H1 (cell line): ENCODE measurements at regions not wholly inside any gene's neighbourhood (a gene's known extent, or its start where the extent isn't known, plus 50 kb on each side); places are given as distances from the start of the nearest gene placed in this dataset.

ENCODE experiments used
- CHD1 ChIP-seq: IDR thresholded peaks from 2 replicates; pipeline ENCODE4 v1.6.1; 2012; ENCODE audit warnings: low read depth, low read length, improper control_type of control experiment
- POLR2AphosphoS5 ChIP-seq: IDR thresholded peaks from 2 replicates; pipeline ENCODE4 v1.6.1; 2011; ENCODE audit warnings: low read depth, low read length
- POU5F1 ChIP-seq: IDR thresholded peaks from 2 replicates; pipeline ENCODE4 v1.6.1; 2011; ENCODE audit warnings: low read depth, mild to moderate bottlenecking, low read length, moderate library complexity
- TF ChIP-seq, protein P1 (sequence below): IDR thresholded peaks from 2 replicates; pipeline ENCODE4 v1.6.1; 2011; ENCODE audit warnings: low read depth, mild to moderate bottlenecking, low read length; ENCODE audit not compliant: insufficient read depth

DNA sequence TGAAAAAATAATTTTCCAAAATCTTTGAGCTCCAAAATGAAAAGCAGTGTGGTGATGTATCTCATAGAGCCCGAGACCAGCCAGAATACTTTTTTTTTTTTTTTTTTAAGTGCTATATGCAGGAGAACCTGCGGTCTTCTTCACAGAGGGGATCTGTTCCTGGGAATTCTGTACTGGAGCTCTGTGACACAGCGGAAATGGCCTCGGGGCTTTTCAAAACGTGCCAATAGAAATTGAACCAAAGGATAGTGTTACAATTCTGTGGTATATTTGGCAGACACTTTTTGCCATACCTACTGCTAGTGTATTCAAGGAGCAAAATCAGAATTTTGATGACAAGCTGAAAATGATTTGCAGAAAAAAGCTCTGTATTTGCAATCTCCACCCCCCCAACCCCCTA, 1429.3 kb upstream of the LRRTM3 start (continued):
- no peak for TF ChIP-seq POLR2AphosphoS5
- TF ChIP-seq POU5F1: no peak
- TF ChIP-seq CHD1: no peak
- TF ChIP-seq, protein P1, sequence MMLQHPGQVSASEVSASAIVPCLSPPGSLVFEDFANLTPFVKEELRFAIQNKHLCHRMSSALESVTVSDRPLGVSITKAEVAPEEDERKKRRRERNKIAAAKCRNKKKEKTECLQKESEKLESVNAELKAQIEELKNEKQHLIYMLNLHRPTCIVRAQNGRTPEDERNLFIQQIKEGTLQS: no peak
- TF ChIP-seq, all 59 proteins: peak for 0
